GM12878 (cell line): ENCODE measurements at regions not wholly inside any gene's neighbourhood (a gene's known extent, or its start where the extent isn't known, plus 50 kb on each side); places are given as distances from the start of the nearest gene placed in this dataset.

Experiments used
- ATAC-seq: fragments of 200-7000 bp; cut with Tn5 transposase; 3 replicates; pipeline ENCODE4 v1.9.1; 2020; ENCODE audit warnings: mild to moderate bottlenecking, moderate library complexity
- BruUV-seq: library from RNA; stranded (reverse); fragments of 400-500 nt; replicated peaks from 2 replicates; lab custom pipeline; 2021; lab: Mats Ljungman, UMichigan
- CTCF ChIA-PET: fragments of 300-600 bp; sonication (Branson Sonifier 250); formaldehyde crosslinking; extraction: SDS; loops from one replicate; lab custom pipeline; 2021; ENCODE audit warnings: inconsistent platforms; lab: Yijun Ruan, JAX
- POLR2A ChIA-PET: fragments of 350-600 bp; formaldehyde crosslinking; extraction: SDS; loops from one replicate; lab custom pipeline; 2021; ENCODE audit warnings: inconsistent platforms; lab: Charles Lee
- RAD21 ChIA-PET: fragments of 300-600 bp; sonication (Branson Sonifier 250); formaldehyde crosslinking; loops from one replicate; lab custom pipeline; 2023; ENCODE audit warnings: antibody characterized with exemption; ENCODE audit not compliant: unreplicated experiment; lab: Charles Lee
- SMC1A ChIA-PET: fragments of 300-600 bp; sonication (Branson Sonifier 250); formaldehyde crosslinking; loops from one replicate; lab custom pipeline; 2023; ENCODE audit not compliant: unreplicated experiment, uncharacterized antibody; lab: Charles Lee
- DNase-seq: peaks from one replicate; pipeline ENCODE4 v3.0.0-alpha.2; 2011; ENCODE audit warnings: low read depth, low spot score
- FAIRE-seq: peaks from 3 replicates; lab custom pipeline; 2011; peaks lifted over from hg19 to GRCh38; lab: Jason Lieb, UNC
- H2AFZ ChIP-seq: 2 replicates; pipeline ENCODE4 v1.6.0; 2011; ENCODE audit warnings: low read depth, low read length, control low read depth; ENCODE audit not compliant: control insufficient read depth
- H3K27ac ChIP-seq: 2 replicates; pipeline ENCODE4 v1.5.1; 2011; ENCODE audit warnings: control low read depth; ENCODE audit not compliant: control insufficient read depth, insufficient read depth
- H3K27me3 ChIP-seq, 2 experiments: replicated peaks in 1 of 2; 2 replicates each; pipeline versions ENCODE4 v1.6.0 to v1.6.1; 2011; ENCODE audit warnings: low read length in 1 of 2; ENCODE audit not compliant: control insufficient read depth in 2 of 2, insufficient read depth in 2 of 2
- H3K36me3 ChIP-seq, 2 experiments: 2 replicates each; pipeline ENCODE4 v1.5.1; 2011; ENCODE audit warnings: low read length in 1 of 2; ENCODE audit not compliant: control insufficient read depth in 2 of 2, insufficient read depth in 2 of 2
- H3K4me1 ChIP-seq: 2 replicates; pipeline ENCODE4 v1.6.1; 2011; ENCODE audit warnings: mild to moderate bottlenecking, low read length, moderate library complexity, mixed read lengths; ENCODE audit not compliant: control insufficient read depth, insufficient read depth
- H3K4me2 ChIP-seq: 2 replicates; pipeline ENCODE4 v1.6.0; 2011; ENCODE audit warnings: control low read depth; ENCODE audit not compliant: control insufficient read depth, insufficient read depth
- H3K4me3 ChIP-seq: fragments of 200-600 bp; sonication (generic); 2 replicates; pipeline ENCODE4 v1.5.1; 2016
- H3K79me2 ChIP-seq: 2 replicates; pipeline ENCODE4 v1.6.0; 2011; ENCODE audit warnings: low read length; ENCODE audit not compliant: control insufficient read depth, insufficient read depth
- H3K9ac ChIP-seq: 2 replicates; pipeline ENCODE4 v1.8.0; 2011; ENCODE audit warnings: low read length, control low read depth, mixed read lengths; ENCODE audit not compliant: control insufficient read depth, insufficient read depth
- H3K9me3 ChIP-seq: replicated peaks from 3 replicates; pipeline ENCODE4 v1.5.1; 2011; ENCODE audit warnings: mild to moderate bottlenecking, low read length; ENCODE audit not compliant: control insufficient read depth, insufficient read depth
- H4K20me1 ChIP-seq: 2 replicates; pipeline ENCODE4 v1.6.0; 2011; ENCODE audit not compliant: control insufficient read depth, insufficient read depth
- ASH2L ChIP-seq: fragments of 300-600, 200-600 bp; sonication (generic); IDR thresholded peaks from 2 replicates; pipeline ENCODE4 v1.6.1; 2017; ENCODE audit warnings: low read depth, mild to moderate bottlenecking, borderline replicate concordance
- BCL11A ChIP-seq: IDR thresholded peaks from 2 replicates; pipeline ENCODE4 v1.6.1; 2011; ENCODE audit warnings: low read depth, low read length
- LARP7 ChIP-seq: fragments of 450-650 bp; IDR thresholded peaks from 2 replicates; pipeline ENCODE4 v1.6.1; 2017; ENCODE audit warnings: mild to moderate bottlenecking
- NR2C1 ChIP-seq: fragments of 450-650 bp; IDR thresholded peaks from 2 replicates; pipeline ENCODE4 v1.6.1; 2017; ENCODE audit warnings: antibody characterized with exemption, mild to moderate bottlenecking, moderate library complexity
- PKNOX1 ChIP-seq: fragments of 450-650 bp; IDR thresholded peaks from 2 replicates; pipeline ENCODE4 v1.6.1; 2016; ENCODE audit warnings: mild to moderate bottlenecking
- PML ChIP-seq: IDR thresholded peaks from 2 replicates; pipeline ENCODE4 v1.6.1; 2012; ENCODE audit warnings: low read length, inconsistent platforms
- POU2F2 ChIP-seq: IDR thresholded peaks from 3 replicates; pipeline ENCODE4 v1.6.1; 2011; ENCODE audit warnings: low read depth, mild to moderate bottlenecking, low read length, borderline replicate concordance
- ZBTB4 ChIP-seq: fragments of 450-650 bp; formaldehyde crosslinking; IDR thresholded peaks from 2 replicates; pipeline ENCODE4 v1.4.0; 2022; ENCODE audit warnings: mild to moderate bottlenecking, moderate library complexity
- WGBS: methylation state at CpG from one replicate; pipeline ENCODE4 v1.1.6; 2016; ENCODE audit warnings: low lambda C conversion rate; ENCODE audit not compliant: insufficient replicate concordance, insufficient coverage; ENCODE audit errors: missing lambda C conversion rate; 5-methylcytosine and 5-hydroxymethylcytosine counted together
- in situ Hi-C: fragments of 300-500 bp; cut with MboI; formaldehyde crosslinking; loops from 9 replicates; pipeline ENCODE4 v1.14.3; 2018; ENCODE audit warnings: mixed read lengths
- intact Hi-C: fragments of 100-400 bp; cut with micrococcal nuclease; formaldehyde crosslinking; loops from one replicate; pipeline ENCODE4 v1.14.2; 2022; ENCODE audit not compliant: unreplicated experiment
- TF ChIP-seq, protein P1 (sequence below): IDR thresholded peaks from 2 replicates; pipeline ENCODE4 v1.6.1; 2012; ENCODE audit warnings: mild to moderate bottlenecking, low read depth, low read length
- TF ChIP-seq, protein P2 (sequence below): IDR thresholded peaks from 2 replicates; pipeline ENCODE4 v1.6.1; 2012; ENCODE audit warnings: low read length, inconsistent platforms

- no peak overlapping the region for H3K4me3 ChIP-seq
- in situ Hi-C loops (no loop called here), intact Hi-C loops (no loop called here)
- ChIA-PET POLR2A (no interaction called here), SMC1A (no interaction called here), RAD21 (no interaction called here), CTCF (no interaction called here)
- no peaks in the 10 kb centered on the region for H3K79me2 ChIP-seq
- TF ChIP-seq, protein P1, sequence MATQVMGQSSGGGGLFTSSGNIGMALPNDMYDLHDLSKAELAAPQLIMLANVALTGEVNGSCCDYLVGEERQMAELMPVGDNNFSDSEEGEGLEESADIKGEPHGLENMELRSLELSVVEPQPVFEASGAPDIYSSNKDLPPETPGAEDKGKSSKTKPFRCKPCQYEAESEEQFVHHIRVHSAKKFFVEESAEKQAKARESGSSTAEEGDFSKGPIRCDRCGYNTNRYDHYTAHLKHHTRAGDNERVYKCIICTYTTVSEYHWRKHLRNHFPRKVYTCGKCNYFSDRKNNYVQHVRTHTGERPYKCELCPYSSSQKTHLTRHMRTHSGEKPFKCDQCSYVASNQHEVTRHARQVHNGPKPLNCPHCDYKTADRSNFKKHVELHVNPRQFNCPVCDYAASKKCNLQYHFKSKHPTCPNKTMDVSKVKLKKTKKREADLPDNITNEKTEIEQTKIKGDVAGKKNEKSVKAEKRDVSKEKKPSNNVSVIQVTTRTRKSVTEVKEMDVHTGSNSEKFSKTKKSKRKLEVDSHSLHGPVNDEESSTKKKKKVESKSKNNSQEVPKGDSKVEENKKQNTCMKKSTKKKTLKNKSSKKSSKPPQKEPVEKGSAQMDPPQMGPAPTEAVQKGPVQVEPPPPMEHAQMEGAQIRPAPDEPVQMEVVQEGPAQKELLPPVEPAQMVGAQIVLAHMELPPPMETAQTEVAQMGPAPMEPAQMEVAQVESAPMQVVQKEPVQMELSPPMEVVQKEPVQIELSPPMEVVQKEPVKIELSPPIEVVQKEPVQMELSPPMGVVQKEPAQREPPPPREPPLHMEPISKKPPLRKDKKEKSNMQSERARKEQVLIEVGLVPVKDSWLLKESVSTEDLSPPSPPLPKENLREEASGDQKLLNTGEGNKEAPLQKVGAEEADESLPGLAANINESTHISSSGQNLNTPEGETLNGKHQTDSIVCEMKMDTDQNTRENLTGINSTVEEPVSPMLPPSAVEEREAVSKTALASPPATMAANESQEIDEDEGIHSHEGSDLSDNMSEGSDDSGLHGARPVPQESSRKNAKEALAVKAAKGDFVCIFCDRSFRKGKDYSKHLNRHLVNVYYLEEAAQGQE: no peak
- no peak for TF ChIP-seq POU2F2
- TF ChIP-seq PML: no peak
- TF ChIP-seq NR2C1: no peak
- no peak overlapping the region for H3K4me2 ChIP-seq
- no peak overlapping the region for H2AFZ ChIP-seq
- no peaks in the 10 kb centered on the region for H4K20me1 ChIP-seq
- H3K4me1 ChIP-seq: no peaks in the 10 kb centered on the region
- no peak for ATAC-seq
- H3K27me3 ChIP-seq: no peaks in the 10 kb centered on the region
- DNase-seq: no peak
- H3K9ac ChIP-seq: no peak overlapping the region
- H3K9me3 ChIP-seq: no peaks in the 10 kb centered on the region
- no peak overlapping the region for H3K27ac ChIP-seq
- WGBS: 26% methylated on average over 1 of the region's 1 CpG
- no peaks in the 10 kb centered on the region for H3K36me3 ChIP-seq
- no TSS peak for BruUV-seq
- FAIRE-seq: no peak
Observed at GRCh38 chr3:22609139-22609538, 594.0 kb upstream of the UBE2E2 start.

- ChIA-PET RAD21 (no interaction called here), CTCF (no interaction called here), SMC1A (no interaction called here), POLR2A (no interaction called here)
- Histone ChIP-seq H3K27ac (no peak overlapping the region), H3K79me2 (no peaks in the 10 kb centered on the region), H3K27me3 (no peaks in the 10 kb centered on the region), H3K9me3 (no peaks in the 10 kb centered on the region), H3K4me1 (no peaks in the 10 kb centered on the region), H4K20me1 (no peaks in the 10 kb centered on the region), H3K4me2 (no peak overlapping the region), H3K4me3 (no peak overlapping the region), H3K36me3 (no peaks in the 10 kb centered on the region), H3K9ac (no peak overlapping the region), H2AFZ (no peak overlapping the region)
- ATAC-seq (no peak), DNase-seq (no peak), FAIRE-seq (no peak)
- no TSS peak for BruUV-seq
- in situ Hi-C loops (no loop called here), intact Hi-C loops (no loop called here)
- 52% methylated on average over 4 of the region's 4 CpGs for WGBS
- TF ChIP-seq PKNOX1: no peak
- TF ChIP-seq, protein P2, sequence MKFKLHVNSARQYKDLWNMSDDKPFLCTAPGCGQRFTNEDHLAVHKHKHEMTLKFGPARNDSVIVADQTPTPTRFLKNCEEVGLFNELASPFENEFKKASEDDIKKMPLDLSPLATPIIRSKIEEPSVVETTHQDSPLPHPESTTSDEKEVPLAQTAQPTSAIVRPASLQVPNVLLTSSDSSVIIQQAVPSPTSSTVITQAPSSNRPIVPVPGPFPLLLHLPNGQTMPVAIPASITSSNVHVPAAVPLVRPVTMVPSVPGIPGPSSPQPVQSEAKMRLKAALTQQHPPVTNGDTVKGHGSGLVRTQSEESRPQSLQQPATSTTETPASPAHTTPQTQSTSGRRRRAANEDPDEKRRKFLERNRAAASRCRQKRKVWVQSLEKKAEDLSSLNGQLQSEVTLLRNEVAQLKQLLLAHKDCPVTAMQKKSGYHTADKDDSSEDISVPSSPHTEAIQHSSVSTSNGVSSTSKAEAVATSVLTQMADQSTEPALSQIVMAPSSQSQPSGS: no peak
- no peak for TF ChIP-seq ZBTB4 (CRISPR knock-in tag)
- TF ChIP-seq ASH2L: no peak
- TF ChIP-seq BCL11A: no peak
- TF ChIP-seq LARP7: no peak
Observed at GRCh38 chr3:22612927-22613326, 590.2 kb upstream of the UBE2E2 start.
